Stimulated activated CD4-positive, alpha-beta T cell treated with anti-CD3 and anti-CD28 coated beads, Interleukin-12 subunit alpha, Interleukin-12 subunit beta, amount 100 ng/mL, for 24 hours (primary cell): ENCODE measurements at regions not wholly inside any gene's neighbourhood (a gene's known extent, or its start where the extent isn't known, plus 50 kb on each side); places are given as distances from the start of the nearest gene placed in this dataset.

Experiments used
- DNase-seq, 2 experiments: peaks; one replicate each; pipeline ENCODE4 v3.0.0-alpha.2; 2020; ENCODE audit warnings: low read depth in 2 of 2

DNA sequence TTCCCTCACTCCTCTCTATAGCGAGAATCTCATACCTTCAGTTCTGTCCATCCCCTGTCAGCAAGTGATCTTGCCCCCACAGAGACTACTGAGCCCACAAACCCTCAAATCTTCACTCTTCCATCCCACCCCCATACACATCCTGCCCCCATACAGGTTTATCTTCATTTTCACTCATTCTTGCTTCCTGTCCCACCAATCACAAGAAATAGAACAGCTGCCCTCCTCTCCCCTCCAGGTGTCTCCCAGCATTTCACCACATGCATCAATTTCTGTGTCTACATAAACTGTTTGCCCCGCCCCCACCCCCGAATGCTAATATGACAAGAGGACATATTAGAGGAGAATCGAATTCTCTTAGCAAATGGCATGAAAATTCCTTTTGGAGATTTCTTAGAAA lies 54.9 kb upstream of the CARMIL1 start:
- no peak for DNase-seq

DNA sequence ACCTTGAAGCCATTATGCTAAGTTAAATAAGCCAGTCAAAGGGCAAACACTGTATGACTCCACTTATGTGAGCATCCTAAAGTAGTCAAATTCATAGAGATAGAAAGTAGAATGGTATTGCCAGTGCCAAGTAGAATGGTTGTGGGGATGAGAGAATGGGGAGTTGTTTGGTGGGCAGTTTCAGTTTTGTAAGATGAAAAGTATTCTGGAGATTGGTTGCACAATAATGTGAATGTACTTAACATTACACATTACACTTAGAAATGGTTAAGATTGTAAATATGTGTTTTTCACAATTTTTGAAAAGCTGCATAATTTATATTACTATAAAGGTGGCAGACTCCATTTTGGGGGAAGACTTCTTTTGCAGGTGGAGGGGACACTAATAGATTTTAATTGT lies 51.3 kb upstream of the CARMIL1 start:
- DNase-seq: no peak
